HG03457 (cell line): ENCODE measurements at regions not wholly inside any gene's neighbourhood (a gene's known extent, or its start where the extent isn't known, plus 50 kb on each side); places are given as distances from the start of the nearest gene placed in this dataset.
"Not testable (repeated sequence)": the region's sequence is repeated elsewhere in the genome, so short reads cannot be mapped to it uniquely, and the experiment has no call there.

ENCODE experiments used
- ATAC-seq: cut with Tn5 transposase; IDR thresholded peaks from one replicate; pipeline ENCODE4 v1.9.1; 2021; ENCODE audit warnings: moderate number of reproducible peaks; ENCODE audit not compliant: unreplicated experiment

GRCh38 chr5:124007675-124008398 is 495.9 kb downstream of the CSNK1G3 start:
- ATAC-seq = no peak

GRCh38 chr5:124001036-124001615 is 489.1 kb downstream of the CSNK1G3 start:
- no peak for ATAC-seq

- ATAC-seq = no peak
These were observed 488.6 kb downstream of the CSNK1G3 start for GRCh38 chr5:124000538-124000937.

GRCh38 chr5:123997462-123998215 is 485.7 kb downstream of the CSNK1G3 start:
- ATAC-seq = no peak

GRCh38 chr5:123997064-123997461 is 485.1 kb downstream of the CSNK1G3 start:
- ATAC-seq = no peak

DNA sequence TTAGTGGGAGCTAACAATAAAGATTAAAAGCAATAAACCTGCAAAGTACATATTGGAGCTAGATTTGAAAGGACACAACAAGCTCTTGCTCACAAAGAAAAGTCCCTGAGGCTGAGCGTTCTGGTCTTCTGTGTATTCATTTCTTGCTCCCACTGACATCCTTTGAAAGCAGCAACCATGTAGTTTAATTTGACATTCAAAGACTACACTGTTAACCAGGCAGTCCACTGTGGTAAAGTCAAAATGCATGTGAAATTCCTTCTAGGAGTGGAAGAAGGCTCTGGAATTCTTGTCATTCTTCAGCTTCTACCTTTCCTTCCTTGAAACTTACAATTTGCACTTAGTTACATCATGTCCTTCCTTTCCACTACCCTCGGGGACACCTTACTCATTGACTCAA is 480.7 kb downstream of the CSNK1G3 start:
- no peak for ATAC-seq

- ATAC-seq = no peak
These were observed 476.0 kb downstream of the CSNK1G3 start for GRCh38 chr5:123987956-123988355.

DNA sequence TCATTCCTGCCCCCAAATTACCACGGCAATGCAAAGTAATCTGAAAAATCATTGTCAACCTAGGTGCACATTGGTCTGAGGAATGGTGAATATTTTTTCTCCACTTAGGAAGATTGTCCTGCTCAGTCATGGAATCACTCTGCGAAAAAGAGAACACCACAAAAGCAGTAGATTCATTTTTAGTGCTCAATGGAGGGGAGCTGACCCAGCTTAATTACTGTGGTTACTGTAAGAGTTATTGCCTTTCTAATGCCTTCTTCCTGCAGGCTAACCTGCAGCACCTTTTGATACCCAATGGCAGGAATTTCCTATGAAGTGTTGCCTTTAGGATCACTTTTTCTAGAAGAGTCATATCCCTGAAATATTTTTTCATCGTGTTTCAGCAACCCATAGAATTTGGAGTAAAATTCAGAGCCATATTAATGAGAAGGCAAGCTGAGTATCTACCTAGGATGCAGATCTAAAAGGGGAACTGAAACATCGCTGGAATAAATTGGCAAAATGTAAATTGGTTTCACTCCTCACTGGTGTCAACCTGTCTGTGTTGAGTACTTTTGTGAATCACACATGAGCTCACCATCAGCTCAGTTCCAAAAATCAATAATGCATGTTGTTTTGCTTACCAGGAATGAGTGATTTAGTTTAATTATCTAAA is 464.5 kb downstream of the CSNK1G3 start:
- no peak for ATAC-seq

DNA sequence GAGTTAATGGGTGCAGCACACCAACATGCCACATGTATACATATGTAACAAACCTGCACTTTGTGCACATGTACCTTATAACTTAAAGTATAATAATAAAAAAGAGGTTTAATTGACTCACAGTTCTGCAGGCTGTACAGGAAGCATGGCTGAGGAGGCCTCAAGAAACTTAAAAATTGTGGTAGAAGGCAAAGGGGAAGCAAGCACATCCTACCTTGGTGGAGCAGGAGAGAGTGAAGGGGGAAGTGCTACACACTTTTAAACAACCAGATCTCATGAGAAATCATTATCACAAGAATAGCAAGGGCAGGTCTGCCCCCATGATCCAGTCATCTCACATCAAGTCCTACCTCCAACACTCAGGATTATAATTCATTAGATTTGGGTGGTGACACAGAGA is 463.5 kb downstream of the CSNK1G3 start:
- not testable (repeated sequence) for ATAC-seq

GRCh38 chr5:123966781-123967180 is 454.8 kb downstream of the CSNK1G3 start:
- no peak for ATAC-seq

DNA sequence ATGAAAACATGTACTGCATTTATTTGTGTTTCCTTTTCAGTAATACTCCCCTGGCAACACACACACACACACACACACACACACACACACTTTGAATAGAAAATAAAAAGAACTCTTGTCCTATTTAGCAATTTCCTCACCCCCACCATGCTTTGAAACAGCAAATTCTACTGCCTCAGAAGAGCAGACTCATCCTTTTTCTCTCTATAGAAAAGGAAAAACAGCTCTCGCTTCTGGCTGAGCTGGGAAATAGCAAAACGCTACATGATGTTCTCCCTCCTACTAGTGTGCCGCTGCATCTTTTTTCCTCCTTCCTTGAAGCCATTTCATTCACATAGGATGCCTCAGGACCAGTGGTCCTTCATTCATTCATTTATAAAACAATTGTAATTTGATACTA is 453.6 kb downstream of the CSNK1G3 start:
- ATAC-seq = no peak

DNA sequence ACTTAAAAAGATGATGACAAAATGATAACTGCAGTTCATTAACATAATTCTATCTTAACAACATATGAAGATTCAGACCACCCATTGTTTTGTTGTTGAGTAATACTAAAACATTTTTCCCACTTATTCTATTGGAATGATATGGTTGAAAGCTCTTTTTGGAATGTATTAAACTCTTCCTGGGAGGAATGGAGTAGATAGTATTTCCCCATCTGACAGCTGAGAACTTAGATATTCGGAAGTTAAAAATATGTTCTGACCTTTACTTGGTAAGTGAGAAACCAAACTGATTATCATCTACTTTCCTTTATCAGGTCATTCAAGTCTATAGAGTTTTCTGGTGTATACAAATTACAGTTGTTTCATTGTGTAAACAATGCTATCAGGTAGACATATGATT is 452.9 kb downstream of the CSNK1G3 start:
- ATAC-seq = no peak

DNA sequence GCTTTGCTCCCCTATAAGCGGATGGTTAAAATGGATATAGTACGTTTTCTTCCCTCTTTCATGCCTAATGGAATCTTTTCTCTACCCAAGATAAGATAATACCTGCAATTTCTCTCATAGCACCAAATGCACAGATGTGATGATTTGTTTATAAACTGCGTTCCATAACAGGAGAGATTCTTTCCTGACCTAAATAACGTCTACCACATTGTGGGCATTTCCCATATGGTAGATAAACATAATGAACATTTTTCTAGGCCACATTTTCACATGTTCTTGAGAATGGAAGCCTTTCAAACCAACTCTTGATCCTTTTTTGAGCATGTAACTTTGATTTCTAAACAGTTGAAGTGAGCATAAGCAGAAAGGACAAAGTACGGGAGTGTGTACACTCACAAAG is 448.5 kb downstream of the CSNK1G3 start:
- no peak for ATAC-seq

- no peak for ATAC-seq
These were observed 439.6 kb downstream of the CSNK1G3 start for GRCh38 chr5:123951582-123951977.

GRCh38 chr5:123950701-123951581 is 439.0 kb downstream of the CSNK1G3 start:
- no peak for ATAC-seq

- ATAC-seq = no peak
These were observed 437.9 kb downstream of the CSNK1G3 start for GRCh38 chr5:123949807-123950340.

GRCh38 chr5:123949043-123949804 is 437.2 kb downstream of the CSNK1G3 start:
- no peak for ATAC-seq

- ATAC-seq = no peak
These were observed 435.8 kb downstream of the CSNK1G3 start for GRCh38 chr5:123947797-123948196.

DNA sequence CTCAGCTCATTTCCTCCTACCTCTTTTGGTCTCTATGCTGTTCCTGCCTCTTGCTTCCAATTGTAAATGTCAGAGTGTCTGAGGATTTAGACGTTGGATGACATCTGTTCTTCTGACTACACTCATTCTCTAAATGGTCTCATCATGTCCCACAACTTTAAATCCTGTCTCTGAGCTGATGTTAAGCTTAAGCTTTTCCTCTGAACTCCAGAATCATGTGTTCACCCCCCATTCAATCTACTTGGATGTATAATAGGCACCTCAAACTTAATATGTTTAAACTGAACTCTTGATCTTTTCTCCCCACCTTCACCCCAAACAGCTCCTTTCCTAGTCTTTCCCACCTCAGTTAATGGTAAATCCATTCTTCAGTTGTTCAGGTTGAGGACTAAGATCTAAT is 433.6 kb downstream of the CSNK1G3 start:
- no peak for ATAC-seq

GRCh38 chr5:123943151-123943550 is 431.2 kb downstream of the CSNK1G3 start:
- no peak for ATAC-seq
